ENCODE measurements at regions not wholly inside any gene's neighbourhood (a gene's known extent, or its start where the extent isn't known, plus 50 kb on each side); places are given as distances from the start of the nearest gene placed in this dataset.

DNA sequence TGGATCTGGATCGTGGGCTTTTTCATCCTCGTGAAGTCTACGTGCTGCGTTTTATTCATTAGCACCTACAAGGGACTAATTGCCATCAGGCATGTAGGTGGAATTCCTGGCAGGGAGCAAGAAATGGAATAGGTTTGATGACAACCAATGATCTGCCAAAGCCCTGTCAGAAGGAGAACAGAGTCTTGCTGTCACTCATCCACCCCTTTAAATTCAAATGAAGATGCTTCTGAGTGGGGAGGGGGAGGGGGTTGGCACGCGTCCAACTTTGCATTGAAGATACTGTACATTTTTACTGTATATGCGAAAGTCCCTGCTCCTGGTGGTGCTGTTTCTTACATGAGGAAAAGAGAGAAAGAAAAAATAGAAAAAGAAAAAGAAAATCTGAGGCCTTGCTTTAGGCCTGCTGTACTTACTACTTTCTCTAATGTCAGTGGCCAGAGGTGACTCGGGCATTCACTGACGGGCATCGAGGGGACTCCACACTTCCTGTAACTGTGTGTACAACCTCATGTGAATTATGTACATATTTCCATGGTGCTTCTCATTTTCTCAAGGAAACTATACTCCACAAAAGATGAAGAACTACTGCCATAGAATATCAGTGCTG lies 569.1 kb downstream of the INHBA start:
- no peak for TF ChIP-seq CTCF (IDR thresholded peaks at IDR 0.05)
- no peak for TF ChIP-seq EZH2 (IDR thresholded peaks at IDR 0.05; ENCODE audit: borderline replicate concordance, insufficient read depth, low read depth, low read length, poor library complexity, severe bottlenecking)
